ENCODE measurements at regions not wholly inside any gene's neighbourhood (a gene's known extent, or its start where the extent isn't known, plus 50 kb on each side); places are given as distances from the start of the nearest gene placed in this dataset.

DNA sequence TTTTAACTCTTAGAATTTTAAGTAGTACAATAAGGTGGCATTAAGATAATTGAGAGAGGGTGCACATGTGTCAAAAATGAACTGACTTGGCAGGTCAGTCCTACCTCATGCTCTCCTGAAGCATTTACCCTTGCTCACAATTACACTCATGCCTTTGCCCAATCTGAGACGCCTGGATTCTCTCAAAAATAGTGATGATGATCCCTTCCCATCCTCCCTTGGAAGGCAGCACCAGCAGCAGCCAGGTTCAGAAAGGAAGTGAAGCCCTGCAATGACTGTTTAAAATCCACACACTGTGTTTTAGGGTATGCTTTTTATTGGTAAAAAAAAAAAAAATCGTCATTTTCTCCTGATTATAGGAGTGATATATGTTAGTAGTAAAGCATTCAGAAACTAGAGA lies 246.6 kb downstream of the PRELID2 start:
- TF ChIP-seq CTCF (IDR thresholded peaks at IDR 0.05) (no peak), POLR2A (IDR thresholded peaks at IDR 0.05) (no peak)

Measured in heart left ventricle (tissue), 13 donors.